ENCODE measurements at regions not wholly inside any gene's neighbourhood (a gene's known extent, or its start where the extent isn't known, plus 50 kb on each side); places are given as distances from the start of the nearest gene placed in this dataset.
A peak's percentile ranks its signal among the peaks of the same experiment; 100 is the strongest.

DNA sequence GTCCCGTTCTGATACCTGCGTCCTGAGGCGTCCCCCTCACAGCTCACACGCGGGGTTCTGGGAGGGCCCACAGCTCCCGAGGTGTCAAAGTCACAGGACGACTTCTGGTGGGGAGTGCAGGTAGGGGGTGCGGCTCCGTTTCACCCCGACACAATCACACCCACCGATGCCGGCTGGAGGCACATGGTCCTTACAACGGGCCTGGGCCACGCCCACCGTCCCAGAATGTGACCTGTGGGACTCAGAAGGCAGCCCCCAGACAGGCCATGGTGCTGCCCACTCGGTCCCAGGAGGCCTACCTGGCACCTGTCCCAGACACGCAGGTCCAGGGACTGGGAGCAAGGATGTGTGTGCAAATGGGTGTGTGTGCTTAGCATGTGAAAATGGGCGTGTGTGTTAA, 86.0 kb downstream of the UNCX start:
- Mint-ChIP-seq H3K27me3 (ENCODE audit: low read depth) (no peaks in the 10 kb centered on the region), H3K4me1 (no peaks in the 10 kb centered on the region), H3K4me3 (no peak overlapping the region), H3K9me3 (0 out of 2 replicates have a peak, but pooled peaks cover 6% of the 10 kb centered on the region), H3K36me3 (no peaks in the 10 kb centered on the region), H3K27ac (no peak overlapping the region)
- TF ChIP-seq, protein P1, sequence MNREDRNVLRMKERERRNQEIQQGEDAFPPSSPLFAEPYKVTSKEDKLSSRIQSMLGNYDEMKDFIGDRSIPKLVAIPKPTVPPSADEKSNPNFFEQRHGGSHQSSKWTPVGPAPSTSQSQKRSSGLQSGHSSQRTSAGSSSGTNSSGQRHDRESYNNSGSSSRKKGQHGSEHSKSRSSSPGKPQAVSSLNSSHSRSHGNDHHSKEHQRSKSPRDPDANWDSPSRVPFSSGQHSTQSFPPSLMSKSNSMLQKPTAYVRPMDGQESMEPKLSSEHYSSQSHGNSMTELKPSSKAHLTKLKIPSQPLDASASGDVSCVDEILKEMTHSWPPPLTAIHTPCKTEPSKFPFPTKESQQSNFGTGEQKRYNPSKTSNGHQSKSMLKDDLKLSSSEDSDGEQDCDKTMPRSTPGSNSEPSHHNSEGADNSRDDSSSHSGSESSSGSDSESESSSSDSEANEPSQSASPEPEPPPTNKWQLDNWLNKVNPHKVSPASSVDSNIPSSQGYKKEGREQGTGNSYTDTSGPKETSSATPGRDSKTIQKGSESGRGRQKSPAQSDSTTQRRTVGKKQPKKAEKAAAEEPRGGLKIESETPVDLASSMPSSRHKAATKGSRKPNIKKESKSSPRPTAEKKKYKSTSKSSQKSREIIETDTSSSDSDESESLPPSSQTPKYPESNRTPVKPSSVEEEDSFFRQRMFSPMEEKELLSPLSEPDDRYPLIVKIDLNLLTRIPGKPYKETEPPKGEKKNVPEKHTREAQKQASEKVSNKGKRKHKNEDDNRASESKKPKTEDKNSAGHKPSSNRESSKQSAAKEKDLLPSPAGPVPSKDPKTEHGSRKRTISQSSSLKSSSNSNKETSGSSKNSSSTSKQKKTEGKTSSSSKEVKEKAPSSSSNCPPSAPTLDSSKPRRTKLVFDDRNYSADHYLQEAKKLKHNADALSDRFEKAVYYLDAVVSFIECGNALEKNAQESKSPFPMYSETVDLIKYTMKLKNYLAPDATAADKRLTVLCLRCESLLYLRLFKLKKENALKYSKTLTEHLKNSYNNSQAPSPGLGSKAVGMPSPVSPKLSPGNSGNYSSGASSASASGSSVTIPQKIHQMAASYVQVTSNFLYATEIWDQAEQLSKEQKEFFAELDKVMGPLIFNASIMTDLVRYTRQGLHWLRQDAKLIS (CRISPR knock-in tag; IDR thresholded peaks at IDR 0.05; ENCODE audit: borderline replicate concordance), result no peak
- TF ChIP-seq, protein P2, sequence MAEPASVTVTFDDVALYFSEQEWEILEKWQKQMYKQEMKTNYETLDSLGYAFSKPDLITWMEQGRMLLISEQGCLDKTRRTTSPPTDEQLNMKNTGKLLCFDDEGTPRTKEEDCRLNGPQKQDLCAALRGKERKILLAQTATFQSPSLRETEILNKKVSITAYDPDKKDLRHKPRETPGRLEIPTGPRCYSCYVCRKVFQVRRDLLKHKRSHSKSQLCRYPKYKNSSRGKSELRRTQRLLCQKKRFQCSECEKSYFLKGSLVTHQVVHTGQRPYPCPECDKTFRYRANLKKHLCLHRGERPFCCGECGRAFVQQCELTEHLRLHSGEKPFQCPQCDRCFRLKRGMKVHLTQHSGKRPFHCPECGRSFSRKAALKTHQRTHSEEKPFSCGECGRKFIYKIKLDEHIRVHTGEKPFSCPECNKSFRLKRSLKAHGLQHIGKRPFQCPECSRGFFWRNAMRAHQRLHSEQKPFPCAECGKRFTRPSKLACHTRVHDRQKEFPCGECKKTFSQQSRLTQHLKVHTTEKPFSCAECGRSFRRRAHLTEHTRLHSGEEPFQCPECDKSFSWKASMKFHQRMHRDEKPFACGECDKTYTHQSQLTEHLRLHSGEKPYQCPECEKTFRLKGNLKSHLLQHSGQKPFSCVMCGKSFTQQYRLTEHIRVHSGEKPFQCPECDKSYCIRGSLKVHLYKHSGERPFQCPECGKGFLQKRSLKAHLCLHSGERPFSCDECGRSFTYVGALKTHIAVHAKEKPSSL (CRISPR knock-in tag; conservative IDR thresholded peaks at IDR 0.05), result no peak
- TF ChIP-seq ZNF416 (CRISPR knock-in tag; IDR thresholded peaks at IDR 0.05), result no peak
- TF ChIP-seq, protein P3, sequence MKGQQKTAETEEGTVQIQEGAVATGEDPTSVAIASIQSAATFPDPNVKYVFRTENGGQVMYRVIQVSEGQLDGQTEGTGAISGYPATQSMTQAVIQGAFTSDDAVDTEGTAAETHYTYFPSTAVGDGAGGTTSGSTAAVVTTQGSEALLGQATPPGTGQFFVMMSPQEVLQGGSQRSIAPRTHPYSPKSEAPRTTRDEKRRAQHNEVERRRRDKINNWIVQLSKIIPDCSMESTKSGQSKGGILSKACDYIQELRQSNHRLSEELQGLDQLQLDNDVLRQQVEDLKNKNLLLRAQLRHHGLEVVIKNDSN (CRISPR knock-in tag; IDR thresholded peaks at IDR 0.05), result no peak
- no peak for TF ChIP-seq NR3C1 (CRISPR knock-in tag; conservative IDR thresholded peaks at IDR 0.05; ENCODE audit: low read depth)
- TF ChIP-seq, protein P4, sequence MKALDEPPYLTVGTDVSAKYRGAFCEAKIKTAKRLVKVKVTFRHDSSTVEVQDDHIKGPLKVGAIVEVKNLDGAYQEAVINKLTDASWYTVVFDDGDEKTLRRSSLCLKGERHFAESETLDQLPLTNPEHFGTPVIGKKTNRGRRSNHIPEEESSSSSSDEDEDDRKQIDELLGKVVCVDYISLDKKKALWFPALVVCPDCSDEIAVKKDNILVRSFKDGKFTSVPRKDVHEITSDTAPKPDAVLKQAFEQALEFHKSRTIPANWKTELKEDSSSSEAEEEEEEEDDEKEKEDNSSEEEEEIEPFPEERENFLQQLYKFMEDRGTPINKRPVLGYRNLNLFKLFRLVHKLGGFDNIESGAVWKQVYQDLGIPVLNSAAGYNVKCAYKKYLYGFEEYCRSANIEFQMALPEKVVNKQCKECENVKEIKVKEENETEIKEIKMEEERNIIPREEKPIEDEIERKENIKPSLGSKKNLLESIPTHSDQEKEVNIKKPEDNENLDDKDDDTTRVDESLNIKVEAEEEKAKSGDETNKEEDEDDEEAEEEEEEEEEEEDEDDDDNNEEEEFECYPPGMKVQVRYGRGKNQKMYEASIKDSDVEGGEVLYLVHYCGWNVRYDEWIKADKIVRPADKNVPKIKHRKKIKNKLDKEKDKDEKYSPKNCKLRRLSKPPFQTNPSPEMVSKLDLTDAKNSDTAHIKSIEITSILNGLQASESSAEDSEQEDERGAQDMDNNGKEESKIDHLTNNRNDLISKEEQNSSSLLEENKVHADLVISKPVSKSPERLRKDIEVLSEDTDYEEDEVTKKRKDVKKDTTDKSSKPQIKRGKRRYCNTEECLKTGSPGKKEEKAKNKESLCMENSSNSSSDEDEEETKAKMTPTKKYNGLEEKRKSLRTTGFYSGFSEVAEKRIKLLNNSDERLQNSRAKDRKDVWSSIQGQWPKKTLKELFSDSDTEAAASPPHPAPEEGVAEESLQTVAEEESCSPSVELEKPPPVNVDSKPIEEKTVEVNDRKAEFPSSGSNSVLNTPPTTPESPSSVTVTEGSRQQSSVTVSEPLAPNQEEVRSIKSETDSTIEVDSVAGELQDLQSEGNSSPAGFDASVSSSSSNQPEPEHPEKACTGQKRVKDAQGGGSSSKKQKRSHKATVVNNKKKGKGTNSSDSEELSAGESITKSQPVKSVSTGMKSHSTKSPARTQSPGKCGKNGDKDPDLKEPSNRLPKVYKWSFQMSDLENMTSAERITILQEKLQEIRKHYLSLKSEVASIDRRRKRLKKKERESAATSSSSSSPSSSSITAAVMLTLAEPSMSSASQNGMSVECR (CRISPR knock-in tag; IDR thresholded peaks at IDR 0.05; ENCODE audit: borderline replicate concordance), result no peak
- TF ChIP-seq ERG (CRISPR knock-in tag; IDR thresholded peaks at IDR 0.05), result no peak
- ChIA-PET CTCF (no interaction called here), POLR2A (no interaction called here)
- ATAC-seq (no peak), DNase-seq (ENCODE audit: low spot score) (no peak)

DNA sequence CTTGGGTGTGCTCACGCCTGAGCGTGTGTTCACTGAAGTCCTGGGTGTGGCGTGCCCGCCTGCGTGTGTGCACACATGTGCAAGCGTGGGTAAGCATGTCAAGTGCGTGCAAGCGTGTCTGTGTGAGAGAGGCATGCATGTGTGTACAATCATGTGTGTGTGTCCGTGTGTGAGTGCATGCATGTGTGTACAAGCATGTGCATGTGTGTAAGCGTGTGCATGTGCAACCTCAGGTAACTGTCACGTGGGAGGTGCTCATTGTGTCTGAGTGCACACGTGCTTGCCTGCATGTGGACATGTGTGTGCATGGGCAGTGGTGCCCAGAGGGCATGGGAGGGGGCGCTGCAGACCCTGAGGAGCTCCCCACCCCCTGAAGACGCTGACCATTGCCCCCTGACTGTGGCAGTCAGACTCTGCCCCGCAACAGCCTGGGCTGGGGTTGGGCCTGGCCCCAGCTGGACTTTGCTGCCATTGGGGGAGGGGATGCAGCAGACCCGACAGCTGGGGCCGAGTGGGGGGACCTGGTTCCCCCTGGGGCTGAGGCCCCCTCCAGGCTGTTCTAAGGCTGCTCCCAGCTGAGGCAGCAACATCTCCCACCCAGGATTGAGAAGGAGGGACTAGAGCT, 88.1 kb downstream of the UNCX start:
- ChIA-PET CTCF (no interaction called here), POLR2A (no interaction called here)
- Mint-ChIP-seq H3K27me3 (ENCODE audit: low read depth) (no peaks in the 10 kb centered on the region), H3K27ac (no peak overlapping the region), H3K4me1 (no peaks in the 10 kb centered on the region), H3K4me3 (no peak overlapping the region), H3K9me3 (0 out of 2 replicates have a peak, but pooled peaks cover 6% of the 10 kb centered on the region), H3K36me3 (no peaks in the 10 kb centered on the region)
- TF ChIP-seq RELA (CRISPR knock-in tag; IDR thresholded peaks at IDR 0.05; ENCODE audit: borderline replicate concordance), result no peak
- TF ChIP-seq ZBTB43 (CRISPR knock-in tag; IDR thresholded peaks at IDR 0.05), result peak; percentile 80
- ATAC-seq (no peak), DNase-seq (ENCODE audit: low spot score) (no peak)

Data from WTC11 (cell line).